Caco-2 (cell line): ENCODE measurements at regions not wholly inside any gene's neighbourhood (a gene's known extent, or its start where the extent isn't known, plus 50 kb on each side); places are given as distances from the start of the nearest gene placed in this dataset.

Experiments
- BruUV-seq: library from RNA; stranded (reverse); fragments of 400-500 nt; replicated peaks from 2 replicates; lab custom pipeline; 2021; lab: Mats Ljungman, UMichigan
- CTCF ChIA-PET: fragments of 300-600 bp; sonication (Branson Sonifier 250); formaldehyde crosslinking; loops from one replicate; lab custom pipeline; 2022; ENCODE audit warnings: antibody characterized with exemption; lab: Charles Lee
- POLR2A ChIA-PET: fragments of 300-600 bp; sonication (Branson Sonifier 250); formaldehyde crosslinking; loops from one replicate; lab custom pipeline; 2022; ENCODE audit warnings: antibody characterized with exemption; lab: Charles Lee
- DNase-seq, 2 experiments: peaks; one replicate each; pipeline versions ENCODE4 v3.0.0 to v3.0.0-alpha.2; 2020 to 2022
- H3K27me3 ChIP-seq: replicated peaks from 2 replicates; pipeline ENCODE4 v1.6.0; 2011; ENCODE audit warnings: low read length; ENCODE audit not compliant: control insufficient read depth, insufficient read depth
- H3K36me3 ChIP-seq: 2 replicates; pipeline ENCODE4 v1.5.1; 2011; ENCODE audit warnings: low read length; ENCODE audit not compliant: control insufficient read depth, insufficient read depth
- H3K4me1 ChIP-seq: fragments of 250-450 bp; sonication (Bioruptor Pico); 2 replicates; pipeline ENCODE4 v1.5.1; 2020; ENCODE audit warnings: mild to moderate bottlenecking
- H3K4me3 ChIP-seq: 2 replicates; pipeline ENCODE4 v1.5.1; 2011; ENCODE audit warnings: low read depth, mild to moderate bottlenecking, control low read depth, low read length
- H3K9me3 ChIP-seq: fragments of 250-450 bp; sonication (Bioruptor Pico); 2 replicates; pipeline ENCODE4 v1.5.1; 2020; ENCODE audit warnings: mild to moderate bottlenecking, moderate library complexity
- H3K27ac Mint-ChIP-seq: one replicate; pipeline ENCODE4 v1.8.0; 2022; ENCODE audit warnings: mixed read lengths; ENCODE audit not compliant: unreplicated experiment
- H3K27me3 Mint-ChIP-seq: one replicate; pipeline ENCODE4 v1.8.0; 2022; ENCODE audit warnings: mixed read lengths; ENCODE audit not compliant: insufficient read depth, unreplicated experiment
- H3K36me3 Mint-ChIP-seq: one replicate; pipeline ENCODE4 v1.8.0; 2022; ENCODE audit warnings: mild to moderate bottlenecking, mixed read lengths; ENCODE audit not compliant: insufficient read depth, unreplicated experiment
- H3K4me1 Mint-ChIP-seq: one replicate; pipeline ENCODE4 v1.8.0; 2022; ENCODE audit warnings: low read depth, mixed read lengths; ENCODE audit not compliant: unreplicated experiment
- H3K4me3 Mint-ChIP-seq: one replicate; pipeline ENCODE4 v1.8.0; 2022; ENCODE audit warnings: mild to moderate bottlenecking, moderate library complexity, mixed read lengths; ENCODE audit not compliant: unreplicated experiment
- H3K9me3 Mint-ChIP-seq: one replicate; pipeline ENCODE4 v1.8.0; 2022; ENCODE audit warnings: mixed read lengths; ENCODE audit not compliant: unreplicated experiment
- CTCF ChIP-seq, 2 experiments: fragments of 200-600 bp in 1 of 2; IDR thresholded peaks; 1 replicate in 1 of 2; 2 replicates in 1 of 2; pipeline versions ENCODE4 v1.5.1 to v1.8.0; 2011 to 2022; ENCODE audit warnings: antibody characterized with exemption in 1 of 2, control low read depth in 1 of 2, inconsistent platforms in 1 of 2, low read depth in 1 of 2, low read length in 1 of 2, mild to moderate bottlenecking in 1 of 2, moderate library complexity in 1 of 2; ENCODE audit not compliant: insufficient read depth in 1 of 2, severe bottlenecking in 1 of 2, unreplicated experiment in 1 of 2
- intact Hi-C: fragments of 100-400 bp; cut with micrococcal nuclease; formaldehyde crosslinking; loops from one replicate; pipeline ENCODE4 v1.10.0; 2022; ENCODE audit not compliant: unreplicated experiment

- Mint-ChIP-seq H3K27me3 (no peaks in the 10 kb centered on the region), H3K4me3 (no peak overlapping the region), H3K36me3 (no peaks in the 10 kb centered on the region), H3K27ac (no peak overlapping the region), H3K9me3 (no peaks in the 10 kb centered on the region), H3K4me1 (no peaks in the 10 kb centered on the region)
- Histone ChIP-seq H3K9me3 (peaks cover 5% of the 10 kb centered on the region; the same call in 1 of the 2 replicates), H3K36me3 (no peaks in the 10 kb centered on the region), H3K4me3 (no peak overlapping the region), H3K4me1 (no peaks in the 10 kb centered on the region), H3K27me3 (no peaks in the 10 kb centered on the region)
- intact Hi-C loops, result no loop called here
- CTCF ChIA-PET, result no interaction called here
- no peak for TF ChIP-seq CTCF (IDR thresholded peaks at IDR 0.05; ENCODE audit: insufficient read depth in 1 of 2, low read depth in 1 of 2, low read length in 1 of 2, severe bottlenecking in 1 of 2, unreplicated experiment in 1 of 2)
- POLR2A ChIA-PET, result no interaction called here
- BruUV-seq, result no TSS peak
- no peak for DNase-seq
Measured at GRCh38 chr5:123718238-123718637, 206.3 kb downstream of the CSNK1G3 start.

GRCh38 chr5:123717139-123717538, 205.2 kb downstream of the CSNK1G3 start:
- CTCF ChIA-PET, result no interaction called here
- no peak overlapping the region for H3K4me3 Mint-ChIP-seq
- BruUV-seq, result no TSS peak

GRCh38 chr5:123710031-123710430, 198.1 kb downstream of the CSNK1G3 start:
- no TSS peak for BruUV-seq
- Histone ChIP-seq H3K4me1 (no peaks in the 10 kb centered on the region), H3K36me3 (no peaks in the 10 kb centered on the region), H3K9me3 (no peaks in the 10 kb centered on the region), H3K27me3 (no peaks in the 10 kb centered on the region), H3K4me3 (no peak overlapping the region)
- Mint-ChIP-seq H3K4me3 (no peak overlapping the region), H3K4me1 (no peaks in the 10 kb centered on the region), H3K27ac (no peak overlapping the region), H3K36me3 (no peaks in the 10 kb centered on the region), H3K9me3 (no peaks in the 10 kb centered on the region), H3K27me3 (peaks cover 3% of the 10 kb centered on the region)
- no peak for TF ChIP-seq CTCF (IDR thresholded peaks at IDR 0.05; ENCODE audit: insufficient read depth in 1 of 2, low read depth in 1 of 2, low read length in 1 of 2, severe bottlenecking in 1 of 2, unreplicated experiment in 1 of 2)
- ChIA-PET POLR2A (no interaction called here), CTCF (no interaction called here)
- intact Hi-C loops, result no loop called here
- DNase-seq, result no peak

More at GRCh38 chr5:123717139-123717538, 205.2 kb downstream of the CSNK1G3 start:
- Mint-ChIP-seq H3K9me3 (no peaks in the 10 kb centered on the region), H3K27ac (no peak overlapping the region), H3K4me1 (no peaks in the 10 kb centered on the region), H3K27me3 (no peaks in the 10 kb centered on the region), H3K36me3 (no peaks in the 10 kb centered on the region)
- H3K27me3 ChIP-seq, result no peaks in the 10 kb centered on the region
- intact Hi-C loops, result no loop called here
- no peak for TF ChIP-seq CTCF (IDR thresholded peaks at IDR 0.05; ENCODE audit: insufficient read depth in 1 of 2, low read depth in 1 of 2, low read length in 1 of 2, severe bottlenecking in 1 of 2, unreplicated experiment in 1 of 2)
- no peak for DNase-seq
- POLR2A ChIA-PET, result no interaction called here
- H3K4me1 ChIP-seq, result no peaks in the 10 kb centered on the region
- no peaks in the 10 kb centered on the region for H3K36me3 ChIP-seq
- H3K9me3 ChIP-seq, result peaks cover 5% of the 10 kb centered on the region; the same call in 1 of the 2 replicates
- H3K4me3 ChIP-seq, result no peak overlapping the region
